HG03175 (cell line): ENCODE measurements at regions not wholly inside any gene's neighbourhood (a gene's known extent, or its start where the extent isn't known, plus 50 kb on each side); places are given as distances from the start of the nearest gene placed in this dataset.

Source experiments
- ATAC-seq: cut with Tn5 transposase; IDR thresholded peaks from one replicate; pipeline ENCODE4 v1.9.1; 2021; ENCODE audit warnings: mild to moderate bottlenecking, moderate library complexity; ENCODE audit not compliant: unreplicated experiment

GRCh38 chr6:132972254-132972653 is 157.9 kb downstream of the RPS12 start:
- no peak for ATAC-seq

- ATAC-seq: no peak
Observed at GRCh38 chr6:132972971-132973370, 158.6 kb downstream of the RPS12 start.

GRCh38 chr6:132973514-132973993 is 159.2 kb downstream of the RPS12 start:
- ATAC-seq: no peak

- ATAC-seq: no peak
Observed at GRCh38 chr6:132974122-132974521, 159.8 kb downstream of the RPS12 start.

- no peak for ATAC-seq
Observed at GRCh38 chr6:132977413-132977812, 163.0 kb downstream of the RPS12 start.

- no peak for ATAC-seq
Observed at GRCh38 chr6:132978685-132979084, 164.3 kb downstream of the RPS12 start.

GRCh38 chr6:132993738-132994137 is 179.4 kb downstream of the RPS12 start:
- ATAC-seq: no peak

- ATAC-seq: no peak
Observed at GRCh38 chr6:132995009-132995408, 180.6 kb downstream of the RPS12 start.

GRCh38 chr6:132995432-132995831 is 181.1 kb downstream of the RPS12 start:
- no peak for ATAC-seq

GRCh38 chr6:132998418-132998817 is 184.0 kb downstream of the RPS12 start:
- ATAC-seq: no peak

GRCh38 chr6:133001040-133001565 is 186.7 kb downstream of the RPS12 start:
- no peak for ATAC-seq

GRCh38 chr6:133004304-133004884 is 190.0 kb downstream of the RPS12 start:
- ATAC-seq: no peak

GRCh38 chr6:133012774-133013173 is 198.4 kb downstream of the RPS12 start:
- no peak for ATAC-seq

- ATAC-seq: no peak
Observed at GRCh38 chr6:133016631-133017030, 202.3 kb downstream of the RPS12 start.

- ATAC-seq: no peak
Observed at GRCh38 chr6:133017581-133017980, 203.2 kb downstream of the RPS12 start.

- no peak for ATAC-seq
Observed at GRCh38 chr6:133026705-133027104, 212.3 kb downstream of the RPS12 start.

- ATAC-seq: no peak
Observed at GRCh38 chr6:133033263-133033662, 207.9 kb upstream of the EYA4 start.

GRCh38 chr6:133034509-133035206 is 206.5 kb upstream of the EYA4 start:
- no peak for ATAC-seq

- no peak for ATAC-seq
Observed at GRCh38 chr6:133040094-133040802, 200.9 kb upstream of the EYA4 start.

GRCh38 chr6:133040803-133041419 is 200.2 kb upstream of the EYA4 start:
- ATAC-seq: no peak

GRCh38 chr6:133042550-133043120 is 198.5 kb upstream of the EYA4 start:
- no peak for ATAC-seq
